IgD-negative memory B cell (primary cell): ENCODE measurements at regions not wholly inside any gene's neighbourhood (a gene's known extent, or its start where the extent isn't known, plus 50 kb on each side); places are given as distances from the start of the nearest gene placed in this dataset.

Experiments
- H3K27ac Mint-ChIP-seq, 3 donors: one replicate each; pipeline ENCODE4 v1.8.0; 2020 to 2022; ENCODE audit warnings: mild to moderate bottlenecking in 3 of 3, mixed read lengths in 3 of 3, moderate library complexity in 1 of 3
- H3K27me3 Mint-ChIP-seq: one replicate; pipeline ENCODE4 v1.8.0; 2021; ENCODE audit warnings: mixed read lengths
- H3K36me3 Mint-ChIP-seq: one replicate; pipeline ENCODE4 v1.8.0; 2020; ENCODE audit warnings: mild to moderate bottlenecking, mixed read lengths
- H3K4me1 Mint-ChIP-seq, 3 donors: one replicate each; pipeline ENCODE4 v1.8.0; 2020 to 2022; ENCODE audit warnings: mixed read lengths in 3 of 3, mild to moderate bottlenecking in 1 of 3
- H3K4me3 Mint-ChIP-seq, 4 donors: one replicate each; pipeline ENCODE4 v1.8.0; 2020 to 2022; ENCODE audit warnings: mild to moderate bottlenecking in 4 of 4, mixed read lengths in 4 of 4, moderate library complexity in 3 of 4
- H3K9me3 Mint-ChIP-seq, 3 donors: one replicate each; pipeline ENCODE4 v1.8.0; 2020 to 2021; ENCODE audit warnings: mixed read lengths in 3 of 3, mild to moderate bottlenecking in 1 of 3

GRCh38 chr12:13812168-13812567, 169.2 kb downstream of the GRIN2B start:
- Mint-ChIP-seq H3K4me1 (no peaks in the 10 kb centered on the region), H3K4me3 (no peak overlapping the region), H3K36me3 (no peaks in the 10 kb centered on the region), H3K27ac (no peak overlapping the region), H3K27me3 (peaks cover 11% of the 10 kb centered on the region), H3K9me3 (peaks cover 0 to 1% (median 0%) of the 10 kb centered on the region in 3 donors)

- Mint-ChIP-seq H3K36me3 (no peaks in the 10 kb centered on the region), H3K27ac (no peak overlapping the region), H3K9me3 (peaks cover 0 to 1% (median 0%) of the 10 kb centered on the region in 3 donors), H3K4me1 (no peaks in the 10 kb centered on the region), H3K27me3 (peaks cover 11% of the 10 kb centered on the region), H3K4me3 (no peak overlapping the region)
These were observed 170.3 kb downstream of the GRIN2B start for GRCh38 chr12:13811061-13811460.

GRCh38 chr12:13805041-13805440, 176.4 kb downstream of the GRIN2B start:
- Mint-ChIP-seq H3K4me3 (no peak overlapping the region), H3K4me1 (no peaks in the 10 kb centered on the region), H3K9me3 (no peaks in the 10 kb centered on the region), H3K36me3 (no peaks in the 10 kb centered on the region), H3K27me3 (no peaks in the 10 kb centered on the region), H3K27ac (no peak overlapping the region)

GRCh38 chr12:13801543-13801942, 179.9 kb downstream of the GRIN2B start:
- Mint-ChIP-seq H3K9me3 (no peaks in the 10 kb centered on the region), H3K36me3 (no peaks in the 10 kb centered on the region), H3K4me3 (no peak overlapping the region), H3K27ac (no peak overlapping the region), H3K27me3 (no peaks in the 10 kb centered on the region), H3K4me1 (no peaks in the 10 kb centered on the region)

- H3K4me3 Mint-ChIP-seq = no peak overlapping the region
- H3K36me3 Mint-ChIP-seq = no peaks in the 10 kb centered on the region
- no peaks in the 10 kb centered on the region for H3K4me1 Mint-ChIP-seq
These were observed 181.8 kb downstream of the GRIN2B start for GRCh38 chr12:13799574-13799973.

GRCh38 chr12:13798162-13798561, 183.2 kb downstream of the GRIN2B start:
- H3K27ac Mint-ChIP-seq = no peak overlapping the region
- no peaks in the 10 kb centered on the region for H3K4me1 Mint-ChIP-seq
- H3K36me3 Mint-ChIP-seq = no peaks in the 10 kb centered on the region
- H3K27me3 Mint-ChIP-seq = no peaks in the 10 kb centered on the region
- H3K9me3 Mint-ChIP-seq = peaks cover 0 to 8% (median 4%) of the 10 kb centered on the region in 3 donors
- no peak overlapping the region for H3K4me3 Mint-ChIP-seq

More at GRCh38 chr12:13799574-13799973, 181.8 kb downstream of the GRIN2B start:
- no peak overlapping the region for H3K27ac Mint-ChIP-seq
- H3K9me3 Mint-ChIP-seq = peaks cover 0 to 8% (median 4%) of the 10 kb centered on the region in 3 donors
- H3K27me3 Mint-ChIP-seq = no peaks in the 10 kb centered on the region

DNA sequence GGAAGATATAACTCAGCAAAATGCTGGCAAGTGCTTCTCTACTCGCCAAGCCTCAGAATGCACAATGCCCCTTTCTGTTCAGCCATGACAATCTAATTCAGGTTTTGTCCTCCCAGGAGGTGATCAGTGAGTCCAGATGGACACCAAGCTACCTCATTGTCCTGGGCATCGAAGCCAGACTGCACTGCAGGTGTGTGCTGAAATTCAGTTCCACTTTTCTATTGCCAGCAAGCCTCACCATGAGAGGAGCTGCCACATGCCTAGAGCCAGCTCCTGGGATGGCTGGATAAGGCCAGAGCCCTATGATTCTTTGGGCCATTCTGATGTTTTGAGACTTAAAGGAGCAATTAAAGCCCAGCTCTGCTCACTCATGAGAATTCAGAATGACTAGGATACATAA, 186.7 kb downstream of the GRIN2B start:
- H3K4me3 Mint-ChIP-seq = no peak overlapping the region
- H3K27ac Mint-ChIP-seq = no peak overlapping the region
- peaks cover 8 to 10% (median 10%) of the 10 kb centered on the region in 3 donors for H3K4me1 Mint-ChIP-seq
- peaks cover 0 to 8% (median 4%) of the 10 kb centered on the region in 3 donors for H3K9me3 Mint-ChIP-seq
- no peaks in the 10 kb centered on the region for H3K27me3 Mint-ChIP-seq
- H3K36me3 Mint-ChIP-seq = no peaks in the 10 kb centered on the region

DNA sequence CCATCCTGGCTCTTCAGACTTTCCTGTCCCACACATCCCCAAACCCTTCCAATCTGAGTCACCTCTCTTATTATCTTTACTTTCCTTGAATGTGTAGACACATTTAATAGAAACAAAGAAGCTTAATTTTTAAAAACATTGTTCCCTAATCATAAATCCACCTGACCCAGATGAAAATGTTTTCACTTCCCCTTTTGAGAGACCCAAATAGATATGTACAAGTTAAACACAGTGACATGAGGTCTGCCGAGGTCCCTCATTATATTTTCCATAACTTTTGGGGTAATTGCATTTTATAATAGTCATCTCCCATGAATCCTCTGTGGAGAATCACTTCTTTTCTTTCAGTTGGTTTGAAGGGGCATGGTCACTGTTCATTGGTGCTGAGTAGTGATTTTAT, 191.1 kb downstream of the GRIN2B start:
- peaks cover 0 to 5% (median 0%) of the 10 kb centered on the region in 3 donors for H3K9me3 Mint-ChIP-seq
- no peaks in the 10 kb centered on the region for H3K36me3 Mint-ChIP-seq
- H3K27ac Mint-ChIP-seq = no peak overlapping the region
- H3K4me1 Mint-ChIP-seq = peaks cover 8 to 16% (median 10%) of the 10 kb centered on the region in 3 donors
- H3K27me3 Mint-ChIP-seq = no peaks in the 10 kb centered on the region
- H3K4me3 Mint-ChIP-seq = no peak overlapping the region

- peaks cover 8 to 16% (median 10%) of the 10 kb centered on the region in 3 donors for H3K4me1 Mint-ChIP-seq
- no peaks in the 10 kb centered on the region for H3K36me3 Mint-ChIP-seq
- no peak overlapping the region for H3K4me3 Mint-ChIP-seq
- no peaks in the 10 kb centered on the region for H3K27me3 Mint-ChIP-seq
- no peaks in the 10 kb centered on the region for H3K9me3 Mint-ChIP-seq
- no peak overlapping the region for H3K27ac Mint-ChIP-seq
These were observed 192.8 kb downstream of the GRIN2B start for GRCh38 chr12:13788626-13789025.

DNA sequence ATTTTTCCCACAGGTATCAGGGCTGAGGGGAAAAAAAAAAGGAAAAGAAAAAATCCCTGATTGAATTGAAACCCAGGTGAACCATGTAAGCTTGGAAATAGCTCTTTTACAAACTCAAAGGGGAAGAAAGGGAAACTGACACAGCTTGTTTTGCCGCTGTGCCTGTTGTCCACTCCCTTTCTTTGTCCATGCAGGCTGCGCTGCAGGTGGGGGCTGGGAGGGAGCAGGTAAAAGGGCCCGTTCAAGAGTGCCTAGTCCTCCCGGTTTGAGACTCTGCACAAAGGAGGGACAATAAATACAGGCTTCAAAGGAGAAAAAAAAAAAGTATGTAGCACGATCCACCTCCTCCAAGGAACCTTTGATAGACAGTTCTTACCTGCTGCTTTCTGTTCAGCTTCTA, 194.8 kb downstream of the GRIN2B start:
- Mint-ChIP-seq H3K27ac (no peak overlapping the region), H3K9me3 (peaks cover 0 to 3% (median 0%) of the 10 kb centered on the region in 3 donors), H3K4me3 (no peak overlapping the region), H3K27me3 (peaks cover 4% of the 10 kb centered on the region), H3K36me3 (no peaks in the 10 kb centered on the region), H3K4me1 (peaks cover 8 to 16% (median 10%) of the 10 kb centered on the region in 3 donors)

DNA sequence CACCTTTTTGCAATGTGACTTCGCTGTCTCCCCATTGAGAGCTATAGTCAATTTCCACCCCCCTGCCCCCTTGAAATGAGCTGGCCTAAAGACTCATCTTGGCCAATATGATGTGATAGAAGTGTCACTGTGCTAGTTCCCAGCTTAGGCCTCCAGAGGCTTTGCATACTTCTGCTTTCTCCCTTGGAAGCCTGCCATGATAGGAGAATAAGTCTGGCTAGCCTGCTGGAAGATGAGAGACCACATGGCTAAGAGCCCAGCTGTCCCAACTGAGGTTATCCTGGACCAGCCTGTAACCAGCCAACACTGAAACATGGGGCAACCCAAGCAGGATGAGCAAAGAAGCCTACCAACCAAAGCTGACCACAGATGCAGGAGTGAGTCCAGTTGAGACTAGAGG, 196.9 kb downstream of the GRIN2B start:
- Mint-ChIP-seq H3K4me3 (no peak overlapping the region), H3K4me1 (peaks cover 0 to 5% (median 0%) of the 10 kb centered on the region in 3 donors), H3K36me3 (no peaks in the 10 kb centered on the region), H3K27ac (no peak overlapping the region), H3K9me3 (peaks cover 0 to 3% (median 0%) of the 10 kb centered on the region in 3 donors), H3K27me3 (peaks cover 6% of the 10 kb centered on the region)

DNA sequence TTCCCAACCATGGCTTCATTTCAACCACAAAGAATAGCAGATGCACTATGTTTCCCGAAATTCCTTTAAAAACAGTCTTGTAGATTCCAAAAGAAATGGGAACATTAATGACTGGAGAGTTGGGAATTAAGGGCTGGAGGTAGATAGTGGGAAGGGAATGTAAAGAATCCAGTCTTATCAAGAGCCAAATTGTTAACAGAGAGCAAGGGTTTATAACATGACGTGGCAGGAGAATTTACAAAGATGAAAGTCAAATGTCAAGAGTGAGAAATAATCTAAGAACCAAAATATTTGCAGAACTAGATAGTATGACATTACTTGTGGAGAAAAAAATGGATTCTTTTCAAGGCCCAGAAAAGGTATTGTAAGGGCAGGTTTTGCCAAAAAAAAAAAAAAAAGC, 200.9 kb downstream of the GRIN2B start:
- H3K9me3 Mint-ChIP-seq = peaks cover 0 to 5% (median 3%) of the 10 kb centered on the region in 3 donors
- H3K4me1 Mint-ChIP-seq = no peaks in the 10 kb centered on the region
- no peaks in the 10 kb centered on the region for H3K36me3 Mint-ChIP-seq
- no peak overlapping the region for H3K4me3 Mint-ChIP-seq
- peaks cover 6% of the 10 kb centered on the region for H3K27me3 Mint-ChIP-seq
- no peak overlapping the region for H3K27ac Mint-ChIP-seq

- Mint-ChIP-seq H3K36me3 (no peaks in the 10 kb centered on the region), H3K27me3 (peaks cover 6% of the 10 kb centered on the region), H3K4me3 (no peak overlapping the region), H3K27ac (no peak overlapping the region), H3K4me1 (no peaks in the 10 kb centered on the region), H3K9me3 (peaks cover 0 to 5% (median 0%) of the 10 kb centered on the region in 3 donors)
These were observed 204.0 kb downstream of the GRIN2B start for GRCh38 chr12:13777374-13777773.

GRCh38 chr12:13772264-13772663, 209.1 kb downstream of the GRIN2B start:
- H3K4me1 Mint-ChIP-seq = no peaks in the 10 kb centered on the region
- H3K4me3 Mint-ChIP-seq = no peak overlapping the region
- H3K27ac Mint-ChIP-seq = no peak overlapping the region
- H3K9me3 Mint-ChIP-seq = peaks cover 0 to 5% (median 0%) of the 10 kb centered on the region in 3 donors
- peaks cover 1% of the 10 kb centered on the region for H3K27me3 Mint-ChIP-seq
- H3K36me3 Mint-ChIP-seq = no peaks in the 10 kb centered on the region

DNA sequence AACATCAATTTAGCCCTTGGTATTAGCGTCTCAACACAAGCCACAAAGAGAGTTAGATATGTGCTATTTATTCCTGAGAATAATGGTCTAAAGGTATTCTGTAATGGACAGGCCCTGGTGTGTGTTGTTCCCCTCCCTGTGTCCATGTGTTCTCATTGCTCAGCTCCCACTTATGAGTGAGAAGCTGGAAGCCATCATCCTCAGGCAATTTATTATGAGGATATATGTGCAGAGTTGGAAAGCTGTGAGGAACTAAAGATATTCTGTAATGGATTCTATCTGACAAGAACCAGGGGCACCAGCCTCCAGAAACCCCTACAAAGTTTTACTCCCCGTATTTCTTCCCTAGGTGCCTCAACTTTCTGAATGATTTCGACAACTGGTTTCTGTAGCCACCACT, 210.8 kb downstream of the GRIN2B start:
- H3K36me3 Mint-ChIP-seq = no peaks in the 10 kb centered on the region
- no peak overlapping the region for H3K4me3 Mint-ChIP-seq
- H3K27me3 Mint-ChIP-seq = peaks cover 3% of the 10 kb centered on the region
- no peaks in the 10 kb centered on the region for H3K4me1 Mint-ChIP-seq
- peaks cover 0 to under 1% (median 0%) of the 10 kb centered on the region in 3 donors for H3K9me3 Mint-ChIP-seq
- no peak overlapping the region for H3K27ac Mint-ChIP-seq

- Mint-ChIP-seq H3K27ac (no peak overlapping the region), H3K36me3 (no peaks in the 10 kb centered on the region), H3K4me3 (no peak overlapping the region), H3K9me3 (no peaks in the 10 kb centered on the region), H3K27me3 (peaks cover 3% of the 10 kb centered on the region), H3K4me1 (no peaks in the 10 kb centered on the region)
These were observed 211.4 kb downstream of the GRIN2B start for GRCh38 chr12:13769966-13770365.
